ENCODE measurements at regions not wholly inside any gene's neighbourhood (a gene's known extent, or its start where the extent isn't known, plus 50 kb on each side); places are given as distances from the start of the nearest gene placed in this dataset.

DNA sequence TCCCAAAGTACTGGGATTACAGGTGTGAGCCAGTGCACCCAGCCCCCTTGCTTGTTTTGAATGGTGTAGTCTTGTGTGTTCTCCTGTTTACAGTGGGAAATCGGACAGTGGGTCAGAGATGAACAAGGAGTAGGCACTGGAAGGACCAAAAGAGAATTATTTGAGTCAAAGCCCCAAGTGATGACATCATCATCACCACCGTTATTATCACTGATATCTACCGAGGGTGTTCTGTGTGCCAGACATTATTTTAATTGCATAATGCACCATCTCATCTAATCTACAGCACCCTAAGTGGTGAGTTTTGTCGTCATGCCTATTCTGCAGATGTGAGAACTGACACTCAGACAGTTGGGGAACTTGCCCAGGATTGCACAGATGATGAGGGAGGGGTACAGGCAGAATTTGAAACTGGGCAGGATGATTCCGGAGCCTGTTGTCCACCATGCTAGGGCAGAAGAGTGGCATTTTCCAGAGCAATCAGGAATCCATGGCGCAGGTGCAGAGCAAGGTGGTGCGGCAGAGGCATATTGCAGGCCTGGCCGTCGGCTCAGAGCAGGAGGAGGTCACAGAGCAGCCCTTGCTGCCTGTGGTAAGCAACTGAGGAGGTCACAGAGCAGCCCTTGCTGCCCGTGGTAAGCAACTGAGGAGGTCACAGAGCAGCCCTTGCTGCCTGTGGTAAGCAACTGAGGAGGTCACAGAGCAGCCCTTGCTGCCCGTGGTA is 137.0 kb upstream of the HDAC4 start:
- DNase-seq: no peak
- TF ChIP-seq, protein P1, sequence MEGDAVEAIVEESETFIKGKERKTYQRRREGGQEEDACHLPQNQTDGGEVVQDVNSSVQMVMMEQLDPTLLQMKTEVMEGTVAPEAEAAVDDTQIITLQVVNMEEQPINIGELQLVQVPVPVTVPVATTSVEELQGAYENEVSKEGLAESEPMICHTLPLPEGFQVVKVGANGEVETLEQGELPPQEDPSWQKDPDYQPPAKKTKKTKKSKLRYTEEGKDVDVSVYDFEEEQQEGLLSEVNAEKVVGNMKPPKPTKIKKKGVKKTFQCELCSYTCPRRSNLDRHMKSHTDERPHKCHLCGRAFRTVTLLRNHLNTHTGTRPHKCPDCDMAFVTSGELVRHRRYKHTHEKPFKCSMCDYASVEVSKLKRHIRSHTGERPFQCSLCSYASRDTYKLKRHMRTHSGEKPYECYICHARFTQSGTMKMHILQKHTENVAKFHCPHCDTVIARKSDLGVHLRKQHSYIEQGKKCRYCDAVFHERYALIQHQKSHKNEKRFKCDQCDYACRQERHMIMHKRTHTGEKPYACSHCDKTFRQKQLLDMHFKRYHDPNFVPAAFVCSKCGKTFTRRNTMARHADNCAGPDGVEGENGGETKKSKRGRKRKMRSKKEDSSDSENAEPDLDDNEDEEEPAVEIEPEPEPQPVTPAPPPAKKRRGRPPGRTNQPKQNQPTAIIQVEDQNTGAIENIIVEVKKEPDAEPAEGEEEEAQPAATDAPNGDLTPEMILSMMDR (IDR thresholded peaks at IDR 0.05; ENCODE audit: partially characterized antibody, unreplicated experiment): no peak
- H3K27me3 Mint-ChIP-seq (ENCODE audit: unreplicated experiment): peaks cover 4% of the 10 kb centered on the region
- peaks cover 9% of the 10 kb centered on the region for H3K4me1 Mint-ChIP-seq (ENCODE audit: low read depth, unreplicated experiment)
- peaks cover 3% of the 10 kb centered on the region for H3K36me3 Mint-ChIP-seq (ENCODE audit: unreplicated experiment)
- no peak overlapping the region for H3K27ac Mint-ChIP-seq (ENCODE audit: unreplicated experiment)
- H3K9me3 Mint-ChIP-seq (ENCODE audit: unreplicated experiment): peaks cover 7% of the 10 kb centered on the region
- H3K4me3 Mint-ChIP-seq (ENCODE audit: unreplicated experiment): no peak overlapping the region

GRCh38 chr2:239536186-239536585 is 135.4 kb upstream of the HDAC4 start:
- peaks cover 7% of the 10 kb centered on the region for H3K9me3 Mint-ChIP-seq (ENCODE audit: unreplicated experiment)
- TF ChIP-seq, protein P1 (IDR thresholded peaks at IDR 0.05; ENCODE audit: partially characterized antibody, unreplicated experiment): no peak
- peak; percentile 12 for DNase-seq
- H3K27me3 Mint-ChIP-seq (ENCODE audit: unreplicated experiment): peaks cover 6% of the 10 kb centered on the region
- H3K4me3 Mint-ChIP-seq (ENCODE audit: unreplicated experiment): no peak overlapping the region
- H3K27ac Mint-ChIP-seq (ENCODE audit: unreplicated experiment): no peak overlapping the region
- H3K36me3 Mint-ChIP-seq (ENCODE audit: unreplicated experiment): peaks cover 3% of the 10 kb centered on the region
- H3K4me1 Mint-ChIP-seq (ENCODE audit: low read depth, unreplicated experiment): peaks cover 17% of the 10 kb centered on the region

- H3K4me3 Mint-ChIP-seq (ENCODE audit: unreplicated experiment): no peak overlapping the region
- TF ChIP-seq, protein P1 (IDR thresholded peaks at IDR 0.05; ENCODE audit: partially characterized antibody, unreplicated experiment): no peak
- peaks cover 7% of the 10 kb centered on the region for H3K36me3 Mint-ChIP-seq (ENCODE audit: unreplicated experiment)
- no peak overlapping the region for H3K27ac Mint-ChIP-seq (ENCODE audit: unreplicated experiment)
- peaks cover 9% of the 10 kb centered on the region for H3K9me3 Mint-ChIP-seq (ENCODE audit: unreplicated experiment)
- peaks cover 17% of the 10 kb centered on the region for H3K4me1 Mint-ChIP-seq (ENCODE audit: low read depth, unreplicated experiment)
- peaks cover 6% of the 10 kb centered on the region for H3K27me3 Mint-ChIP-seq (ENCODE audit: unreplicated experiment)
- no peak for DNase-seq
Observed at GRCh38 chr2:239535413-239536144, 134.8 kb upstream of the HDAC4 start.

DNA sequence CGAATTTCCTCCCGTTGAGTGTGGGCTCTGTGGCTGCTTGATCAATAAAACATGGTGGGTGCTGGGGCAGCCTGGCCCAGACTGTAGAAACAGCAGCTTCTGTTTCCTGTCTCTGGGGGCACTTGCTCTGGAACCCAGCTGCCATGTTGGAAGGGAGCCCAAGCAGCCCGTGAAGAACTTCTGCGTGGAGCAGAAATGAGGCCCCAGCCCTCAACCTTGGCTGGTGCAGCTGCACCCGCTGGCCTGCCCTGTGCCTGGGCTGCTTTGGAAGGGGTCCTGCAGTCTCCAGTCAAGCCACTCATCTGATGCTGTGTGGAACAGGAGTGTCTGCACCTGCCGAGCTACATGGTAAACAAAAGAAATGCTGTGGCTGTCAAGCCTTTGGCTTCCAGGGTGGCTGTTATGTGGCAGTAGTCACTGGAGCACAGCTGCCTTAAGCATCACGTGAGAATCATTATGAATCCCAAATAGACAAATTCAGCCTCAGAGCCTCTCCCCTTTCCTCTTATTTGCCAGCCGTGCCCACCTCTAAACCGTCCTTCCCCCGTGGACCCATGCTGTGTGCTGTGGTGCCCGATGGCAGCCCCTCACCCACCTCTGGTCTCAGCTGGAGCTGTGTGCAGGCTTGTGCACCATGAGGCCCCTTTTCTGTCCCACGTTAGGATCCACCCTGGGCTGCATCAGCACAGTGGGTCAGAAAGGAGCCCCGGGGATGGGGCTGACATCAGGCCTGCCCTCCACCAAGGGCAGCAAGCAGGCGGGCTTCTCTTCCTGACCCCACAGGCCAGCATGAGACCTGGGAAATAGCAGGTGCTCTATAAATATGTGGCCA is 134.0 kb upstream of the HDAC4 start:
- peaks cover 14% of the 10 kb centered on the region for H3K36me3 Mint-ChIP-seq (ENCODE audit: unreplicated experiment)
- peaks cover 9% of the 10 kb centered on the region for H3K9me3 Mint-ChIP-seq (ENCODE audit: unreplicated experiment)
- TF ChIP-seq, protein P1 (IDR thresholded peaks at IDR 0.05; ENCODE audit: partially characterized antibody, unreplicated experiment): no peak
- no peak for DNase-seq
- no peak overlapping the region for H3K4me3 Mint-ChIP-seq (ENCODE audit: unreplicated experiment)
- peaks cover 17% of the 10 kb centered on the region for H3K4me1 Mint-ChIP-seq (ENCODE audit: low read depth, unreplicated experiment)
- H3K27ac Mint-ChIP-seq (ENCODE audit: unreplicated experiment): no peak overlapping the region
- peaks cover 9% of the 10 kb centered on the region for H3K27me3 Mint-ChIP-seq (ENCODE audit: unreplicated experiment)
